ENCODE measurements at regions not wholly inside any gene's neighbourhood (a gene's known extent, or its start where the extent isn't known, plus 50 kb on each side); places are given as distances from the start of the nearest gene placed in this dataset.

GRCh38 chr2:125634662-125635061 is 1021.3 kb upstream of the GYPC start:
- no peak for TF ChIP-seq CTCF (IDR thresholded peaks at IDR 0.05; ENCODE audit: poor library complexity)
- no peak for TF ChIP-seq EZH2 (IDR thresholded peaks at IDR 0.05; ENCODE audit: borderline replicate concordance)
- TF ChIP-seq EZH2phosphoT487 (IDR thresholded peaks at IDR 0.05; ENCODE audit: low read depth, severe bottlenecking, unreplicated experiment), result no peak
